HG03460 (cell line): ENCODE measurements at regions not wholly inside any gene's neighbourhood (a gene's known extent, or its start where the extent isn't known, plus 50 kb on each side); places are given as distances from the start of the nearest gene placed in this dataset.

ENCODE experiments used
- ATAC-seq: cut with Tn5 transposase; IDR thresholded peaks from one replicate; pipeline ENCODE4 v1.9.1; 2021; ENCODE audit not compliant: unreplicated experiment

DNA sequence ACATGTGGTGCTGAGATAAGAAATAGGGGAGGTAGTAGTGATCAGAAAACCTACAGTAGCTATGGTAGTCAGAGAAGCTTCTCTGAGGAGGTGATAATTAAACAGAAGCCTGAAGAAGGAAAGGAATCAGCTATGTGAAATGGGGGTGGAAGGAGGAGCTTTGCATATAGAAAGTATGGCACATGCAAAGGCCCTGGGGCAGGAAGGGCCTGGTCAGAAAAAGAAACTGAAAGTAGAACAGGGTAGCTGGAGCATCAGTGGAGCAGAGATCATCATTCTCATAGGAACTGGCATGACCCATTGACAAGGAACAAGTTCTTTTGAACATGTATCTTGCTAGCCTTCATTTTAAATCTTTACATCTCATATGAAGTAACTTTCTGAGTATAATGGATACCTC lies 80.7 kb upstream of the ADRA1B start:
- no peak for ATAC-seq

DNA sequence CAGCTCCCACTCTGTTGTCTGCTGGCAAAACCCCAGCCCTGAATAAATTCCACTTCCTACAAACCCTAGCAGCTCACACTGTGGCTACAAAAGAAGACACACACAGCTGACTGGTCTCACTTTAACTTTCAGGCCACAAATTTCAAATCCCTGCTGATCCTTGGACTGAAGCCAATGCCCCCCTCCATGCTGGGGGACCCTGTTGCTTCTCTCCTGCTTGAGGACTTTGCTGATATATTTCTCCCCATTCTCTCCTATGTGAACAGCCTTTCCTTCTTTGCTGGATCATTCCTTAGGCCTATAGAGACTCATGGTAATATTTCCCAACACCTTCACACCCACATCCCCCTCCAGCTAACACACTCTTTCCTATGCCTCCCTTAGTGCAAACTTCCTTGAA lies 79.6 kb upstream of the ADRA1B start:
- ATAC-seq: no peak

DNA sequence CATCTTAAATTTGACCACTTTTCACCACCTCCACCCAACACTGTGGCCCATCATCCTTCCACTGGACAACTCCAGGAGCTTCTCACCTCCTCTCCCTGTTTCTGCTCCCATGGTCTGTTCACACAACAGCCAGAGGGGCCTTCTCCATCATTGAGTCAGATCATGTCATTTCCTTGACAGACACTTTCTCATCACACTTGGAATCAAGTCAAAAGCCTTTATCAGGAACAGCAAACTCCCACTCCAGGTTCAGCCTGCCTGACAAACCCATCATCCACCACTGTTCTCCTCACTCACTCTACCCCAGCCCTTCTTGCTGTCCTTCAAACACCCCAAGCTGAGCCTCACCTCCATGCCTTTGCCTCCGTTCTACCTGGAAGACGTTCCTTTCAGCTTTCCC lies 78.4 kb upstream of the ADRA1B start:
- ATAC-seq: no peak

- no peak for ATAC-seq
Observed at GRCh38 chr5:159838551-159839222, 77.6 kb upstream of the ADRA1B start.

- ATAC-seq: no peak
Observed at GRCh38 chr5:159844267-159845121, 71.8 kb upstream of the ADRA1B start.

DNA sequence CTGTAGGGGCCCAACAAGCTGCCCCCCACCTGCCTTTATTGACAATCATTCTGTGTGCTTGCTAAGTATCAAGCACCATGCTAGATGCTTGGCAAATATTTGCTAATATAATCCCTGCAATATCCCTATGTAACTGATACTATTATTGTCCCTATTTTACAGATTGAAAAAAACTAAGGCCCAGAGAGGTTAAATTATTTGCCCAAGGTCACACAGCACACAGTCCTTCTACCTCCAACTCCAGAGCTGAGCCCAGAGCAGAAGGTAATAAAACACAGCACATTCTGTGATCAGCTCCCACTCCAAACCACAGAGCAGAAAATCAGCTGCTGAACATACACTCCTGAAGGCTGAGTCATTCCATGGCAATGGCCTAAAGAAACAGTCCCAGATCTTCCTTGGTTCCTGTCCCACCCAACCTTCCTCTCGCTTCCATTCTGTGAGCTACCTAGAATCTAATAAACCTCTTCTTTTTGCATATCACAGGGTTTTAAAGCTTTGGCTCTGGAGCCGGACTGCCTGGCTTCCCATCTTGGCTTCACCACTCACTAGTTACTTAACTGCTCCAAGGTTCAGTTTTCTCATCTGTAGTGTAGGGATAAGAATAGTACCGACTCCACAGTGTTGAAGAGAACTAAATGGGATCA lies 66.7 kb upstream of the ADRA1B start:
- no peak for ATAC-seq

GRCh38 chr5:159850160-159850559 lies 66.1 kb upstream of the ADRA1B start:
- no peak for ATAC-seq

DNA sequence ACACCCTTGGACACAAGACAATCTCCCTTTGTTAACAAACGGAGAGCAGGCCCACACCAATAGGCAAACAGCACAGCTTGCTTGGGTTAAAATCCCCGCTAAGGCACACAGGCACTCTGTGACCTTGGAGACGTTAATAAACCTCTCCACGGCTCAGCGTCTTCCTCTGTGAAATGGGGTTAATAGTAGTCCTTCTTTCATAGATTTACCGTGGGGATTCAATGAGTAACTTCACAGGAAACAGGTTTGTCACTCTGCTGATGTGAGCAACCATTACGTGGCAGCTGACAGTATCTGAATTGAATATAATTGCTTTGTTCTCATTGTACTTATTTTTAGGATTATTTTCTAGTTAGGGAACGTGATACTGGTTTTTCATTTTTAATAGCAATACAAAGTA lies 65.2 kb upstream of the ADRA1B start:
- ATAC-seq: no peak

DNA sequence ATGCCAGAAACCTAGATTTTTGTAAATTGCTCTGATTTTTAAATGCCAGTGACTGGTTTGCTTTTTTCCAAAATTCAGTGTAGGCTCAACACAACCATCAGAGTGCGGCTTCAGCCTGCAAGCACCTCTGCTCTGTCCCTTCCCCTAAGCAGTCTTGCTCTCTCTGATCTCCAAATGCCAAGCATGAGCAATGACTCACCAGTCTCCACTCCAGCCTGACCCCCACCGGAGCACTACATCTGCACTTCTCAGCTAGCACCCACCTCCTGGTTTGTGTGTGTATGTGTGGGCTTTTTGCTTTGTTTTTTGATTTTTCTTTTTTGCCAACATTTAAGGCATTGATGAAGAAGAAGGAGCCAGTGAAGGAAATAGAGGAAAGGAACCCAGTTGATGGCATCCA lies 61.4 kb upstream of the ADRA1B start:
- no peak for ATAC-seq

- ATAC-seq: no peak
Observed at GRCh38 chr5:159855476-159856191, 60.6 kb upstream of the ADRA1B start.

DNA sequence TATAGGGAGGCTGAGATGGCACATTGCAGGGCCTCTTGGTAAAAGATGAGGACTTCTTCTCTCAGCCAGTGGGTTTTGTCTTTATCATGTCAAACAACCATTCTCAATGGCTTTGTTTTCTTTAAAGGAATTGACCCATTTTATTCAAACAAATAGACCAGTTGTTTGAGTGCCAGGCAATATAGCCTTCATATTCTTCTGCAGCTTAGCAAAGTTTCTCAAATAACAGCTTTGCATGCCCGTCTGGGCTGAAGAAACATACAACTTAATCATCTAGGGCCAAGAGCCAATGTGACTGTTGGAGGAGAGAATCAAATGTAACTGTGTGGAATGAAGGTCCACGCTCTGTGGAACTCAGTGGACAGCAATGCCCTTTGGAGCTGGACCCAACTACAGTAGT lies 57.4 kb upstream of the ADRA1B start:
- no peak for ATAC-seq

DNA sequence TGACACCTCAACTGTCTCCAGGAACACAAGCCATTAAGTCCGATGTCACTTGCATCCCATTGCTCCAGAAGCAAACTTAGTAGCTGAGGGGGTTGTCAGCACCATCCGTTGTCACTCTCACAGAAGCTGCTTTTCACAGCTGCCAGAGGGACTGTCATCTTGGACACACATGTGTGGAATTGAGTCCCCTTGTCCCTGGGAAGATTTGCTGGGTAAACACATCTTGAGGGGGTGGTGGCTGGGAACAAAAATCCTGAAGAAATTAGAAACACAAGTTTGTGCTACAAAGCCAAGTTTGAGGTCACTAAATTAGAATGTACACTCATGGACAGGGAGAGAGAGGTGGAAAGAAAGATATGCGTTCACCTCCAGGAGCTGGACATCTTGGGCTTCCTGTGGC lies 55.2 kb upstream of the ADRA1B start:
- no peak for ATAC-seq

DNA sequence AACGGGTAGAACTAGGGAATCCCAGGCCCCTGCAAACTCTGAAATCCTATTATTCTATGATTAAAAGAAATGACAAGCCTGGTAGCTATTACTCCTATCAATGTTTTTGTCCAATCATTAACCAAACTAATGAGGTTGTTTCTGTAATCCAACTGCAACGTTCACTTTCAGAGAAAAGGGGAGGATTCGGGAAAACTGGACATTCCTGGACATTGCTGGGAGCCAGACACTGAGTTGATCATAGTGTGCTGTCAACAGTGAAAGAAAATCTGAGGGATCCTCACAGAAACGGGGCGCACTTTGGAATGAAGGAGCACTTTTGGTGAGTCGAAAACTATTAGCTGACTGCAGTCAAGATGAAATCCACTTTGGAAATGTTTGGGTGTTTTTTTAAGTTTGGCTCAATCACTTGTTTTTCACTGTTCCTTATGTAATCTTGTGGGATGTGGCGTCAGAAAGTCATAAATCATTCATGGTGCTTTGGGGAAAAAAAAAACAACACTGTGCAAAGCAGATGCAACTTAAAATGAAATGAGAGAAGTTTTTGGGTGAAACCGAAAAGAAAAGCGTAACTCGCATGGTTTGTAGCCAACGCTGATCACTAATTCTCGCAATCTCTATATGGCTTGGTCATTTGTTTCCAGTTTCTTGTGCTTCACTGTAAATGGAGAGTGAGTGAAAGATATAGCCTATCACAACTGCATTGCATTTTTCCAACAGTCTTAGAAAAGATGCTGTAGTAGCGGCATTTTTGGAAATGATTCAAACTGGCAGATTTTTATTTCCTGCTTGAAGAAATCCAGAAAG lies 51.2 kb upstream of the ADRA1B start:
- peak; percentile 74 for ATAC-seq

DNA sequence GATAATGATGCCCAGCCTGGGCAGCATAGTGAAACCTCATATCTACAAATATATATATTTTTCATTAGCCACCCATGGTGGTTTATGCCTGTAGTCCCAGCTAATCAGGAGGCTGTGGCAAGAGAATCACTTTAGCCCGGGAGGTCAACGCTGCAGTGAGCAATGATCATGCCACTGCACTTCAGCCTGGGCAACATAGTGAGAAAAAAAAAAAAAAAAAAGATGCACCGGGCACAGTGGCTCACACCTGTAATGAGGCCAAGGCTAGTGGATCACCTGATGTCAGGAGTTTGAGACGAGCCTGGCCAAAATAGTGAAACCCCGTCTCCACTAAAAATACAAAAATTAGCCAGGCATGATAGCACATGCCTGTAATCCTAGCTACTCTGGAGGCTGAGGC lies 50.2 kb upstream of the ADRA1B start:
- no peak for ATAC-seq
